ENCODE measurements at regions not wholly inside any gene's neighbourhood (a gene's known extent, or its start where the extent isn't known, plus 50 kb on each side); places are given as distances from the start of the nearest gene placed in this dataset.

DNA sequence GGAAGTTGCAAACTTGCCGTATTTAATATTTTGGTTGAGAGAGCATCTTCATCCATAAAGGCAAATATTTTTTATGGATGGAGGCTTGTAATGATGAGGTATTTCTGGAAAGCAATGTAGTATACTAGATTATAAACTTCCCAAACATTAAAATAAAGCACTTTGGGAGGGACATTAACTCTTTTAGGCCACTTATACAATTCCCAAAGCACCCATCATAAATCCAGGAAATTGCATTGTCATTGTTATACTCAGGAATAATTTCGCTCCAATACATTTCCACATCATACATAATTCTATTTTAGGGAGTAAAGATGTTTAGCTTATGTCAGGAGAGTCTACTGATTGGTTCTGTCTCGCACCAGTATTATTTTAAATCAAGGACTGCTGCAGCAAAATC is 212.7 kb upstream of the MKI67 start:
- Histone ChIP-seq H3K18ac (ENCODE audit: low read depth in 1 of 2, low read length in 2 of 2) (no peak overlapping the region), H2BK15ac (ENCODE audit: low read depth, poor library complexity, severe bottlenecking) (no peak overlapping the region), H3K4me3 (ENCODE audit: insufficient read depth in 1 of 2, low read depth in 1 of 2, low read length in 2 of 2) (no peak overlapping the region), H3K4ac (ENCODE audit: low read depth in 1 of 2, low read length in 2 of 2) (no peak overlapping the region), H3K79me1 (replicated peaks; ENCODE audit: low read length, poor library complexity, severe bottlenecking) (no peaks in the 10 kb centered on the region), H3K27me3 (ENCODE audit: control insufficient read depth in 1 of 2, insufficient read depth in 1 of 2, low read length in 2 of 2) (peaks cover 0 to 4% of the 10 kb centered on the region in 2 experiments), H4K8ac (ENCODE audit: low read length) (no peak overlapping the region), H2BK12ac (ENCODE audit: low read length in 2 of 2) (no peak overlapping the region), H2AFZ (ENCODE audit: low read depth, low read length) (no peak overlapping the region), H3K27ac (ENCODE audit: low read length, poor library complexity, severe bottlenecking) (no peak overlapping the region), H2BK120ac (ENCODE audit: low read depth, low read length) (no peak overlapping the region), H4K91ac (ENCODE audit: low read length) (no peak overlapping the region), H3K9me3 (ENCODE audit: control insufficient read depth, low read length) (no peaks in the 10 kb centered on the region), H2AK5ac (ENCODE audit: low read length, severe bottlenecking) (no peak overlapping the region), H3K4me1 (ENCODE audit: control insufficient read depth, insufficient read depth, low read depth, low read length) (no peaks in the 10 kb centered on the region), H3K14ac (ENCODE audit: low read length in 2 of 2) (no peak overlapping the region), H3K9ac (ENCODE audit: low read length) (no peak overlapping the region), H3K23ac (ENCODE audit: low read length in 2 of 2) (no peak overlapping the region), H2BK5ac (ENCODE audit: low read depth, low read length, poor library complexity, severe bottlenecking) (no peak overlapping the region), H3K36me3 (ENCODE audit: control insufficient read depth in 1 of 2, insufficient read depth in 2 of 2, low read depth in 1 of 2, low read length in 2 of 2) (no peaks in the 10 kb centered on the region), H3K4me2 (ENCODE audit: low read length, poor library complexity, severe bottlenecking) (no peak overlapping the region)
- 67% methylated on average over 2 of the region's 3 CpGs for WGBS
- no peak for DNase-seq

DNA sequence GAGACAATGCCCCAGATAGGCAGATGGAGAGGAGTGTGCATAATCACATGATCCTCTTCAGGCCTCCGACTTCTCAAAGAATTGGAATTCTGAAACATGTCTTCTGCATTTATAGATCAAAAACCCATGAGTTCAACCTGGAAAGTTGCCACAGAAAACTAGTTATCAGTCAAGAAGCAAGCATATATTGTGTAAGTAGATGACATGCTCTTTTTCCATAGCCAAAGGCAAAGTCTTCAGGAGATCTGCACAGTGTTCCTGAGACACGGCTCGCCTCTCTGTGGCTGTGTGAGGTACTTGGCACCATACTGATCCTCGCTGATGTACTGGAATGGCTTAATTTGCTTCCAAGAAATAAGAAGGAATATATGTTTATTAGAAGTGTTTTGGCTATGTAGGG is 213.5 kb upstream of the MKI67 start:
- H2BK12ac ChIP-seq (ENCODE audit: low read length in 2 of 2) = no peak overlapping the region
- no peak overlapping the region for H3K18ac ChIP-seq (ENCODE audit: low read depth in 1 of 2, low read length in 2 of 2)
- no peak overlapping the region for H3K23ac ChIP-seq (ENCODE audit: low read length in 2 of 2)
- H2BK15ac ChIP-seq (ENCODE audit: low read depth, poor library complexity, severe bottlenecking) = no peak overlapping the region
- no peak overlapping the region for H2BK120ac ChIP-seq (ENCODE audit: low read depth, low read length)
- no peaks in the 10 kb centered on the region for H3K79me1 ChIP-seq (replicated peaks; ENCODE audit: low read length, poor library complexity, severe bottlenecking)
- H4K91ac ChIP-seq (ENCODE audit: low read length) = no peak overlapping the region
- no peak overlapping the region for H3K4me2 ChIP-seq (ENCODE audit: low read length, poor library complexity, severe bottlenecking)
- no peaks in the 10 kb centered on the region for H3K4me1 ChIP-seq (ENCODE audit: control insufficient read depth, insufficient read depth, low read depth, low read length)
- 69% methylated on average over 4 of the region's 4 CpGs for WGBS
- no peak overlapping the region for H3K14ac ChIP-seq (ENCODE audit: low read length in 2 of 2)
- no peak for DNase-seq
- no peak overlapping the region for H2BK5ac ChIP-seq (ENCODE audit: low read depth, low read length, poor library complexity, severe bottlenecking)
- H3K27me3 ChIP-seq (ENCODE audit: control insufficient read depth in 1 of 2, insufficient read depth in 1 of 2, low read length in 2 of 2) = peaks cover 0 to 4% of the 10 kb centered on the region in 2 experiments
- H3K9me3 ChIP-seq (ENCODE audit: control insufficient read depth, low read length) = no peaks in the 10 kb centered on the region
- no peak overlapping the region for H3K9ac ChIP-seq (ENCODE audit: low read length)
- H4K8ac ChIP-seq (ENCODE audit: low read length) = no peak overlapping the region
- H2AFZ ChIP-seq (ENCODE audit: low read depth, low read length) = no peak overlapping the region
- H3K27ac ChIP-seq (ENCODE audit: low read length, poor library complexity, severe bottlenecking) = no peak overlapping the region
- no peak overlapping the region for H3K4ac ChIP-seq (ENCODE audit: low read depth in 1 of 2, low read length in 2 of 2)
- no peak overlapping the region for H3K4me3 ChIP-seq (ENCODE audit: insufficient read depth in 1 of 2, low read depth in 1 of 2, low read length in 2 of 2)
- no peaks in the 10 kb centered on the region for H3K36me3 ChIP-seq (ENCODE audit: control insufficient read depth in 1 of 2, insufficient read depth in 2 of 2, low read depth in 1 of 2, low read length in 2 of 2)
- H2AK5ac ChIP-seq (ENCODE audit: low read length, severe bottlenecking) = no peak overlapping the region

DNA sequence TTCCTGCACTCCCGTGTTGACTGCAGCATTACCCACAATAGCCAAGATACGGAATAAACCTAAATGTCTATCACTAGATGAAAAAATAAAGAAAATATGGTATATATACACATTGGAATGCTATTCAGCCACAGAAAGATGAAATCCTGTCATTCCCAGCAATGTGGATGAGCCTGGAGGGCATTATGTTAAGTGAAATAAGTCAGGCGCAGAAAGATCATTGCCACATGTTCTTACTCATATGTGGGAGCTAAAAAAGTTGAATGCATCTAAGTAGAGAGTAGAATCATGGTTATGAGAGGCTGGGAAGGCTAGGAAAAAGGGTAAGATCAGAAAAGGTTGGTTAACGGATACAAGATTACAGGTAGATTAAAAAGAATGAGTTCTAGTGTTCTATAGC is 219.1 kb upstream of the MKI67 start:
- 85% methylated on average over 2 of the region's 4 CpGs for WGBS
- Histone ChIP-seq H3K4me1 (ENCODE audit: control insufficient read depth, insufficient read depth, low read depth, low read length) (no peaks in the 10 kb centered on the region), H3K27me3 (ENCODE audit: control insufficient read depth in 1 of 2, insufficient read depth in 1 of 2, low read length in 2 of 2) (peaks cover 0 to 1% of the 10 kb centered on the region in 2 experiments), H2BK5ac (ENCODE audit: low read depth, low read length, poor library complexity, severe bottlenecking) (no peak overlapping the region), H3K27ac (ENCODE audit: low read length, poor library complexity, severe bottlenecking) (no peak overlapping the region), H3K4me2 (ENCODE audit: low read length, poor library complexity, severe bottlenecking) (no peak overlapping the region), H3K23ac (ENCODE audit: low read length in 2 of 2) (no peak overlapping the region), H3K4me3 (ENCODE audit: insufficient read depth in 1 of 2, low read depth in 1 of 2, low read length in 2 of 2) (no peak overlapping the region), H2AK5ac (ENCODE audit: low read length, severe bottlenecking) (no peak overlapping the region), H2BK15ac (ENCODE audit: low read depth, poor library complexity, severe bottlenecking) (no peak overlapping the region), H3K79me1 (replicated peaks; ENCODE audit: low read length, poor library complexity, severe bottlenecking) (no peaks in the 10 kb centered on the region), H3K9me3 (ENCODE audit: control insufficient read depth, low read length) (no peaks in the 10 kb centered on the region), H2BK120ac (ENCODE audit: low read depth, low read length) (no peak overlapping the region), H3K18ac (ENCODE audit: low read depth in 1 of 2, low read length in 2 of 2) (no peak overlapping the region), H3K14ac (ENCODE audit: low read length in 2 of 2) (no peak overlapping the region), H2BK12ac (ENCODE audit: low read length in 2 of 2) (no peak overlapping the region), H3K36me3 (ENCODE audit: control insufficient read depth in 1 of 2, insufficient read depth in 2 of 2, low read depth in 1 of 2, low read length in 2 of 2) (no peaks in the 10 kb centered on the region), H3K4ac (ENCODE audit: low read depth in 1 of 2, low read length in 2 of 2) (no peak overlapping the region), H3K9ac (ENCODE audit: low read length) (no peak overlapping the region), H2AFZ (ENCODE audit: low read depth, low read length) (no peak overlapping the region), H4K8ac (ENCODE audit: low read length) (no peak overlapping the region), H4K91ac (ENCODE audit: low read length) (no peak overlapping the region)
- no peak for DNase-seq

DNA sequence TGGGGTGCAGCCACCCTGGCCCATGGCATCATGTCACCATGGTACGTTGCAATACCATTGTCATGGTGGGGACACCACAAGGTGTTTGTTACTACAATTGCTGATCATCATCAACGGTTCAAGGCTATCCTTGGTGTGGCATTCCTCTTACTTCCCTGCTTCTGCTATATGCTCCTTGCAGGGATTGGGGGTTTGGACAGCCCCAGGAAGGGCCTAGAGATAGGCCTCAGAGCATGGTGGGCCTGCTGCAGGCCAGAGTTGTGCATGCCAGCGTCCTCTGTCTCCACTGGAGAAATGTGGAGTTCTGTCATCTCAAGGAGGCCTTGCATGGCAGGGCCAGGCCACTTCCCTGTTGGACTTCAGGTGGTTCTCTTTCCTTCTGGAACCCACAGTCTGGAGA is 234.6 kb upstream of the MKI67 start:
- H2AK5ac ChIP-seq (ENCODE audit: low read length, severe bottlenecking) = no peak overlapping the region
- H3K23ac ChIP-seq (ENCODE audit: low read length in 2 of 2) = no peak overlapping the region
- H3K4me2 ChIP-seq (ENCODE audit: low read length, poor library complexity, severe bottlenecking) = no peak overlapping the region
- H3K4me1 ChIP-seq (ENCODE audit: control insufficient read depth, insufficient read depth, low read depth, low read length) = no peaks in the 10 kb centered on the region
- H3K9me3 ChIP-seq (ENCODE audit: control insufficient read depth, low read length) = peaks cover 4% of the 10 kb centered on the region
- 38% methylated on average over 3 of the region's 3 CpGs for WGBS
- H3K27me3 ChIP-seq (ENCODE audit: control insufficient read depth in 1 of 2, insufficient read depth in 1 of 2, low read length in 2 of 2) = no peaks in the 10 kb centered on the region
- no peak overlapping the region for H3K4ac ChIP-seq (ENCODE audit: low read depth in 1 of 2, low read length in 2 of 2)
- H3K18ac ChIP-seq (ENCODE audit: low read depth in 1 of 2, low read length in 2 of 2) = no peak overlapping the region
- no peak overlapping the region for H2BK120ac ChIP-seq (ENCODE audit: low read depth, low read length)
- no peak overlapping the region for H4K8ac ChIP-seq (ENCODE audit: low read length)
- no peak overlapping the region for H2BK5ac ChIP-seq (ENCODE audit: low read depth, low read length, poor library complexity, severe bottlenecking)
- no peak overlapping the region for H4K91ac ChIP-seq (ENCODE audit: low read length)
- no peaks in the 10 kb centered on the region for H3K79me1 ChIP-seq (replicated peaks; ENCODE audit: low read length, poor library complexity, severe bottlenecking)
- H3K36me3 ChIP-seq (ENCODE audit: control insufficient read depth in 1 of 2, insufficient read depth in 2 of 2, low read depth in 1 of 2, low read length in 2 of 2) = no peaks in the 10 kb centered on the region
- no peak overlapping the region for H2BK12ac ChIP-seq (ENCODE audit: low read length in 2 of 2)
- H2AFZ ChIP-seq (ENCODE audit: low read depth, low read length) = no peak overlapping the region
- no peak overlapping the region for H3K4me3 ChIP-seq (ENCODE audit: insufficient read depth in 1 of 2, low read depth in 1 of 2, low read length in 2 of 2)
- no peak overlapping the region for H3K27ac ChIP-seq (ENCODE audit: low read length, poor library complexity, severe bottlenecking)
- no peak overlapping the region for H3K14ac ChIP-seq (ENCODE audit: low read length in 2 of 2)
- no peak overlapping the region for H2BK15ac ChIP-seq (ENCODE audit: low read depth, poor library complexity, severe bottlenecking)
- DNase-seq = no peak
- no peak overlapping the region for H3K9ac ChIP-seq (ENCODE audit: low read length)

Data from mesenchymal stem cell (in vitro differentiated cells and primary cell).